ENCODE measurements at regions not wholly inside any gene's neighbourhood (a gene's known extent, or its start where the extent isn't known, plus 50 kb on each side); places are given as distances from the start of the nearest gene placed in this dataset.

- no peak for DNase-seq
- H3K27ac Mint-ChIP-seq = no peak overlapping the region
- H3K9me3 Mint-ChIP-seq = no peaks in the 10 kb centered on the region
- no peak for TF ChIP-seq CTCF (IDR thresholded peaks at IDR 0.05)
- peaks cover 6% of the 10 kb centered on the region for H3K27me3 Mint-ChIP-seq (ENCODE audit: low read depth, poor library complexity)
- no peaks in the 10 kb centered on the region for H3K36me3 Mint-ChIP-seq (ENCODE audit: low read depth)
- no peaks in the 10 kb centered on the region for H3K4me1 Mint-ChIP-seq
- H3K4me3 Mint-ChIP-seq = no peak overlapping the region
Measured at GRCh38 chr3:21830541-21830940, 79.5 kb upstream of the ZNF385D start.

- Mint-ChIP-seq H3K4me3 (no peak overlapping the region), H3K36me3 (ENCODE audit: low read depth) (no peaks in the 10 kb centered on the region), H3K4me1 (peaks cover 6% of the 10 kb centered on the region), H3K27ac (no peak overlapping the region), H3K9me3 (no peaks in the 10 kb centered on the region), H3K27me3 (ENCODE audit: low read depth, poor library complexity) (peaks cover 2% of the 10 kb centered on the region)
- no peak for TF ChIP-seq CTCF (IDR thresholded peaks at IDR 0.05)
- DNase-seq = no peak
Measured at GRCh38 chr3:21835264-21835663, 84.3 kb upstream of the ZNF385D start.

- Mint-ChIP-seq H3K9me3 (no peaks in the 10 kb centered on the region), H3K27ac (no peak overlapping the region), H3K36me3 (ENCODE audit: low read depth) (no peaks in the 10 kb centered on the region), H3K27me3 (ENCODE audit: low read depth, poor library complexity) (peaks cover 2% of the 10 kb centered on the region), H3K4me3 (no peak overlapping the region), H3K4me1 (peaks cover 6% of the 10 kb centered on the region)
- TF ChIP-seq CTCF (IDR thresholded peaks at IDR 0.05) = no peak
- DNase-seq = no peak
Measured at GRCh38 chr3:21836227-21836626, 85.2 kb upstream of the ZNF385D start.

- H3K4me3 Mint-ChIP-seq = no peak overlapping the region
- no peak for TF ChIP-seq CTCF (IDR thresholded peaks at IDR 0.05)
- H3K27ac Mint-ChIP-seq = no peak overlapping the region
- H3K4me1 Mint-ChIP-seq = peaks cover 6% of the 10 kb centered on the region
- H3K9me3 Mint-ChIP-seq = no peaks in the 10 kb centered on the region
- peaks cover 2% of the 10 kb centered on the region for H3K27me3 Mint-ChIP-seq (ENCODE audit: low read depth, poor library complexity)
- DNase-seq = no peak
- H3K36me3 Mint-ChIP-seq (ENCODE audit: low read depth) = no peaks in the 10 kb centered on the region
Measured at GRCh38 chr3:21839176-21839575, 88.2 kb upstream of the ZNF385D start.

GRCh38 chr3:21839592-21839991 is 88.6 kb upstream of the ZNF385D start:
- DNase-seq = peak; percentile 22
- Mint-ChIP-seq H3K9me3 (no peaks in the 10 kb centered on the region), H3K4me3 (no peak overlapping the region), H3K27me3 (ENCODE audit: low read depth, poor library complexity) (peaks cover 2% of the 10 kb centered on the region), H3K27ac (no peak overlapping the region), H3K4me1 (peaks cover 6% of the 10 kb centered on the region), H3K36me3 (ENCODE audit: low read depth) (no peaks in the 10 kb centered on the region)
- TF ChIP-seq CTCF (IDR thresholded peaks at IDR 0.05) = peak; percentile 30

- no peaks in the 10 kb centered on the region for H3K36me3 Mint-ChIP-seq (ENCODE audit: low read depth)
- DNase-seq = no peak
Measured at GRCh38 chr3:21847005-21847404, 96.0 kb upstream of the ZNF385D start.

More at GRCh38 chr3:21847005-21847404, 96.0 kb upstream of the ZNF385D start:
- Mint-ChIP-seq H3K27me3 (ENCODE audit: low read depth, poor library complexity) (no peaks in the 10 kb centered on the region), H3K4me1 (no peaks in the 10 kb centered on the region), H3K27ac (no peak overlapping the region), H3K9me3 (no peaks in the 10 kb centered on the region), H3K4me3 (no peak overlapping the region)
- no peak for TF ChIP-seq CTCF (IDR thresholded peaks at IDR 0.05)

All from nephron progenitor cell (in vitro differentiated cells).